ENCODE measurements at regions not wholly inside any gene's neighbourhood (a gene's known extent, or its start where the extent isn't known, plus 50 kb on each side); places are given as distances from the start of the nearest gene placed in this dataset.

GRCh38 chr14:105843444-105844046 lies 317.2 kb downstream of the TMEM121 start:
- Histone ChIP-seq H3K27ac (peak overlapping the region in 2 of 11 experiments; percentile 9 to 12; a peak in 2 of 22 replicates), H4K20me1 (peaks cover 0 to 97% (median 2%) of the 10 kb centered on the region in 11 experiments; a peak in 9 of 22 replicates), H3K4me1 (peaks cover 0 to 13% (median 0%) of the 10 kb centered on the region in 10 experiments; a peak in 6 of 20 replicates), H3K9ac (no peak overlapping the region), H3K36me3 (peaks cover 0 to 97% (median 67%) of the 10 kb centered on the region in 11 experiments; a peak in 13 of 22 replicates), H3K27me3 (no peaks in the 10 kb centered on the region), H3K9me3 (replicated peaks in 1 of 11) (no peaks in the 10 kb centered on the region), H3K4me3 (no peak overlapping the region), H3K4me2 (no peak overlapping the region)
- TF ChIP-seq Cebpa-rat (IDR thresholded peaks at IDR 0.05), result no peak

GRCh38 chr14:105844047-105844630 lies 317.8 kb downstream of the TMEM121 start:
- TF ChIP-seq Cebpa-rat (IDR thresholded peaks at IDR 0.05), result no peak
- H3K4me2 ChIP-seq, result no peak overlapping the region
- no peak overlapping the region for H3K27ac ChIP-seq
- H3K9me3 ChIP-seq (replicated peaks in 1 of 11), result no peaks in the 10 kb centered on the region
- H3K36me3 ChIP-seq, result peaks cover 0 to 93% (median 61%) of the 10 kb centered on the region in 11 experiments; a peak in 13 of 22 replicates
- no peaks in the 10 kb centered on the region for H3K27me3 ChIP-seq
- H3K4me3 ChIP-seq, result no peak overlapping the region
- H3K9ac ChIP-seq, result no peak overlapping the region
- peaks cover 0 to 94% (median 0%) of the 10 kb centered on the region in 11 experiments; a peak in 8 of 22 replicates for H4K20me1 ChIP-seq
- peaks cover 0 to 13% (median 0%) of the 10 kb centered on the region in 10 experiments; a peak in 6 of 20 replicates for H3K4me1 ChIP-seq

- Histone ChIP-seq H3K4me2 (no peak overlapping the region), H3K9me3 (replicated peaks in 1 of 11) (no peaks in the 10 kb centered on the region), H3K36me3 (peaks cover 0 to 84% (median 52%) of the 10 kb centered on the region in 11 experiments; a peak in 13 of 22 replicates), H4K20me1 (peaks cover 0 to 91% (median 0%) of the 10 kb centered on the region in 11 experiments; a peak in 8 of 22 replicates), H3K9ac (no peak overlapping the region), H3K4me3 (no peak overlapping the region), H3K27me3 (no peaks in the 10 kb centered on the region), H3K4me1 (peaks cover 0 to 13% (median 0%) of the 10 kb centered on the region in 10 experiments; a peak in 6 of 20 replicates), H3K27ac (no peak overlapping the region)
- no peak for TF ChIP-seq Cebpa-rat (IDR thresholded peaks at IDR 0.05)
These were observed 318.7 kb downstream of the TMEM121 start for GRCh38 chr14:105844810-105845724.

- peak overlapping the region in 1 of 11 experiments; percentile 10; a peak in 1 of 22 replicates for H3K27ac ChIP-seq
- H3K4me1 ChIP-seq, result peaks cover 0 to 13% (median 0%) of the 10 kb centered on the region in 10 experiments; a peak in 6 of 20 replicates
- TF ChIP-seq Cebpa-rat (IDR thresholded peaks at IDR 0.05), result no peak
- peaks cover 0 to 90% (median 0%) of the 10 kb centered on the region in 11 experiments; a peak in 9 of 22 replicates for H4K20me1 ChIP-seq
- no peaks in the 10 kb centered on the region for H3K9me3 ChIP-seq (replicated peaks in 1 of 11)
- H3K4me3 ChIP-seq, result no peak overlapping the region
- no peaks in the 10 kb centered on the region for H3K27me3 ChIP-seq
- no peak overlapping the region for H3K9ac ChIP-seq
- no peak overlapping the region for H3K4me2 ChIP-seq
- peaks cover 0 to 78% (median 46%) of the 10 kb centered on the region in 11 experiments; a peak in 13 of 22 replicates for H3K36me3 ChIP-seq
These were observed 319.4 kb downstream of the TMEM121 start for GRCh38 chr14:105845725-105846309.

- Histone ChIP-seq H4K20me1 (peaks cover 0 to 90% (median 0%) of the 10 kb centered on the region in 11 experiments; a peak in 10 of 22 replicates), H3K36me3 (peaks cover 0 to 78% (median 46%) of the 10 kb centered on the region in 11 experiments; a peak in 14 of 22 replicates), H3K4me1 (peaks cover 0 to 13% (median 2%) of the 10 kb centered on the region in 10 experiments; a peak in 7 of 20 replicates), H3K27ac (no peak overlapping the region), H3K4me3 (no peak overlapping the region), H3K9me3 (replicated peaks in 1 of 11) (no peaks in the 10 kb centered on the region), H3K9ac (no peak overlapping the region), H3K27me3 (no peaks in the 10 kb centered on the region), H3K4me2 (no peak overlapping the region)
- no peak for TF ChIP-seq Cebpa-rat (IDR thresholded peaks at IDR 0.05)
These were observed 319.9 kb downstream of the TMEM121 start for GRCh38 chr14:105846312-105846711.

- no peaks in the 10 kb centered on the region for H3K27me3 ChIP-seq
- no peak overlapping the region for H3K9ac ChIP-seq
- H3K4me2 ChIP-seq, result no peak overlapping the region
- no peak overlapping the region for H3K27ac ChIP-seq
- peaks cover 0 to 78% (median 53%) of the 10 kb centered on the region in 11 experiments; a peak in 15 of 22 replicates for H3K36me3 ChIP-seq
- H4K20me1 ChIP-seq, result peaks cover 0 to 93% (median 0%) of the 10 kb centered on the region in 11 experiments; a peak in 11 of 22 replicates
- H3K9me3 ChIP-seq (replicated peaks in 1 of 11), result no peaks in the 10 kb centered on the region
- peaks cover 0 to 15% (median 6%) of the 10 kb centered on the region in 10 experiments; a peak in 12 of 20 replicates for H3K4me1 ChIP-seq
- no peak overlapping the region for H3K4me3 ChIP-seq
- no peak for TF ChIP-seq Cebpa-rat (IDR thresholded peaks at IDR 0.05)
These were observed 321.0 kb downstream of the TMEM121 start for GRCh38 chr14:105847400-105847799.

- Histone ChIP-seq H3K36me3 (peaks cover 0 to 78% (median 55%) of the 10 kb centered on the region in 11 experiments; a peak in 16 of 22 replicates), H4K20me1 (peaks cover 0 to 94% (median 7%) of the 10 kb centered on the region in 11 experiments; a peak in 12 of 22 replicates), H3K9ac (no peak overlapping the region), H3K4me2 (no peak overlapping the region), H3K27ac (no peak overlapping the region), H3K4me3 (no peak overlapping the region), H3K9me3 (replicated peaks in 1 of 11) (no peaks in the 10 kb centered on the region), H3K4me1 (peaks cover 8 to 27% (median 18%) of the 10 kb centered on the region in 10 experiments; a peak in 17 of 20 replicates), H3K27me3 (no peaks in the 10 kb centered on the region)
- TF ChIP-seq Cebpa-rat (IDR thresholded peaks at IDR 0.05), result no peak
These were observed 322.2 kb downstream of the TMEM121 start for GRCh38 chr14:105848570-105848969.

GRCh38 chr14:105849933-105850626 lies 323.7 kb downstream of the TMEM121 start:
- H3K27ac ChIP-seq, result no peak overlapping the region
- peaks cover 0 to 78% (median 56%) of the 10 kb centered on the region in 11 experiments; a peak in 16 of 22 replicates for H3K36me3 ChIP-seq
- H4K20me1 ChIP-seq, result peaks cover 0 to 95% (median 14%) of the 10 kb centered on the region in 11 experiments; a peak in 15 of 22 replicates
- no peak for TF ChIP-seq Cebpa-rat (IDR thresholded peaks at IDR 0.05)
- H3K4me3 ChIP-seq, result no peak overlapping the region
- no peak overlapping the region for H3K9ac ChIP-seq
- H3K4me2 ChIP-seq, result no peak overlapping the region
- H3K27me3 ChIP-seq, result peaks cover 0 to 9% (median 0%) of the 10 kb centered on the region in 11 experiments; a peak in 5 of 22 replicates
- H3K4me1 ChIP-seq, result peaks cover 18 to 42% (median 33%) of the 10 kb centered on the region in 10 experiments
- H3K9me3 ChIP-seq (replicated peaks in 1 of 11), result no peaks in the 10 kb centered on the region

All from BLaER1 treated with 17β-estradiol and CSF1 and Interleukin-3, amounts not matched to agents 10 nM and 100 nM (cell line).